Hematopoietic multipotent progenitor cell treated with erythropoietin and hydrocortisone succinate and interleukin-3 and kit ligand, for 15 days (in vitro differentiated cells): ENCODE measurements at regions not wholly inside any gene's neighbourhood (a gene's known extent, or its start where the extent isn't known, plus 50 kb on each side); places are given as distances from the start of the nearest gene placed in this dataset.

Experiments
- DNase-seq: peaks from one replicate; pipeline ENCODE4 v3.0.0-alpha.2; 2015; ENCODE audit warnings: low spot score

DNA sequence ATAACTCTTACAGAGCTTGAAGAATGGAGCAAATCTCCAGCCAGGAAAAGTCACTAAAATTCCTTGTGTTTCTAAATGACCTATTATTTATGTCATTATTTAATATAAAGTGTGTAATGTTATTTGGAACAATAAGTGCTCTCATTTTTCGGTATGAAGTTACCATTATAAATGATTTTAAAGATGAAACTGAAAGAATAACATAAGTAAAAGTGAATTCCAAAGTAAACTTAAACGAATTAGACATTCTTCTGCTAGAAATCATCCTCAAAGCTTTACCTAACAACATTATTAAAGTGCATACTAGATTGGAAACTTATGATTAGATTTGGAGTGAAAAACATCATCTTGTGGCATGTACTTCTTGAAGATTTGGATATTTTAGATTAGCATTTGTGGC, 897.2 kb upstream of the CDH2 start:
- DNase-seq: no peak

GRCh38 chr18:29071869-29072268, 894.9 kb upstream of the CDH2 start:
- no peak for DNase-seq

DNA sequence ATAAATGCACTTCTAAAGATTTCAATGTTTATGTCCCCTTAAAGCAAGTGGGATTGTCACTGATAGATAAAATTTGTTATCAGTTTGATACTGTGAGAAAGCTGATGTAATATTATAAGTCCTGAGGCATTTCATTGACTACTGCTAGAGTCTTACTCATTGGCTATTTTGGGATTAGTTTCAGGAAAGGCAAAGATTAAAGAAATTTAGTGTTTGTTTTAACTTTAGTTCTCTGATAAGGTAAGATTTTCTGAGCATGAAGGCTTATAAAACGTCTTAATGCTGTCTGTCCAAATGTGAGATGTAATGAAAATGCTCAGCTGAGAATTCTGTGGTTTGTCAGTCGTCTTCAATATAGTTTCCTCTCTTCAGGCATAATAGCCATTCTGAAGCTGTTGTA, 886.4 kb upstream of the CDH2 start:
- no peak for DNase-seq

GRCh38 chr18:29062921-29063320, 886.0 kb upstream of the CDH2 start:
- DNase-seq: no peak

- DNase-seq: no peak
Observed at GRCh38 chr18:29060349-29060748, 883.4 kb upstream of the CDH2 start.

DNA sequence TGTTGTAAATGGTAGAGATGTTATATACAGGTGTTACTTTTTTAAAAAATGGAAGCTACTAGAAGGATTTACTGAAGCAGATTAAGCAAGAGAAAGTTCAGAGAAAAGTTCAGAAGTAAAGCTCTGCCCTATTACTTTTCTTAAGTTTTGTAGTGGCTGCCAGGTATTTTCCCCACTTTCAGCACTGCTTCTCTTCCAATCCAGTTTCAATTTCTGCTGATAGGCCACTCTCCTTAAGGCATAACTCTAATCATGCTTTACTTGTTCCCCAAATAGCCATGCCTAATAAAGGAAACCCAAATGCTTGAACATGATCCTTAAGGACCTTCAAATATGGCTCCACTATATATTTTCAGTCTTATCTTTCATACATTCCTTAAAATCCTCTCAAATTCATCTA, 880.8 kb upstream of the CDH2 start:
- no peak for DNase-seq

- no peak for DNase-seq
Observed at GRCh38 chr18:29056800-29057199, 879.9 kb upstream of the CDH2 start.

GRCh38 chr18:29041976-29042375, 865.0 kb upstream of the CDH2 start:
- no peak for DNase-seq

- no peak for DNase-seq
Observed at GRCh38 chr18:29034113-29034856, 857.4 kb upstream of the CDH2 start.

GRCh38 chr18:29028560-29028959, 851.6 kb upstream of the CDH2 start:
- no peak for DNase-seq

DNA sequence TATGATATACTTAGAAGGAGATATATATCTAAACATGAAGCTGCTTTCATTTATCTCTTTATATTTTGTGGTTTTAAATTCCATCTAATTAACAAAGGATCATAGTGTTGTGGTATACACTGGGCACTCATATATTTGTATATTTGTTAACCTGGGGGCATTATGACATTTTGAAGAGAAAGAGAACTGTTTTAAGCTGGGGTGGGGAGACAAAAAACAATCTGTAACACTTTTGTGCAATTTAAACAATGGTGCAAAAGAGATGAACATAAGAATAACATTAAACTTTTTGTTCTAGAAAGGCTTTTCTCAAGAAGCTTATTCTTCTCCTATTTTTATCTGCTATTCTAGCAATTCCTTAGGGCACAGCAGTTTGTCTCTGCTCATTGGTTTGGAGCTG, 842.0 kb upstream of the CDH2 start:
- no peak for DNase-seq

DNA sequence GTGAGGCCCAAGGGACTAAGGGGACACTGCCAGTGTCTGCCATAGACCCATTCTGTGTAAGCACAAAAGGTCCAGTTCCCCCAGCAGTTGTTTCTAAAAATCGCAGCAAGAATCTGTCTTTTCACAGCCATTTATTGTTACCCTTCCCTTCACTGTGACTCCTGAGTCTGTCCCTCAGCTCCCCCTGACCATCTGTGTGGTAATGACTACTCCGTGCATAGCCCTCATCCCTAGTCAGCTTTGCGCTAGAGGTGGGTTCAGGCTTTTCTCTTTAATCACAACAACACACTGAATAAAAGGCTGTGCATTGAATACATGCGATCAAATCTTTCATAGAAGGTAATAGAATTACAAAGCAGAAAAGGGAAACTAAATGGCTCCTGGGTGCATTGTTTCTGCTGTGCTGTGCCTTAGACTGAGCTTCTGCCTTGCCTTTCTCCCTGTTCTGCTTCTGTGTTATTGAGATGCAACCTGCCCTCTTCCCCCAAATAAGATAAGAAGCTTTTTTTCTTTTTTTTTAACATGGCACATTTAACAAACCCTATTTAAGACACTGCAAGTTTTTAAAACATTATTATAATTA, 836.0 kb upstream of the CDH2 start:
- DNase-seq: no peak

DNA sequence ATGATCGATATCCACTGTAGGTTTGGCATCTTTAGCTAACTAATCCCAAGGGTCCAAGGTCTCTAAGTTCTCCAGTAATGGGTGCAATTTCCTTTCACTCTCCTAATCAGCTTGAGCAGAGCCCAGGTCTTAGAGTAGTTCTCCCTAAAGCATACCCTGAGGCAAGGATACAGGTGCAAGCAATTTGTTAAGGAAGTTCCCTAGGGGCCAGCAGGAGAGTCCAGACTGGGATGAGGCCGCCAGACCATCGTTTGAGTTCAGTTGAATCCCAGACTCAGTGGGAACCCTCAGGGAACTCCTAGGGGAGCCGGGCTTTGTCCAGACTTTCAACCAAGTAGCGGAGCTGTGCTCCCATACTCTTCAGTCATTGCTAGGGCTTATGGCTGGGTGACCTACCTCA, 835.4 kb upstream of the CDH2 start:
- DNase-seq: no peak

DNA sequence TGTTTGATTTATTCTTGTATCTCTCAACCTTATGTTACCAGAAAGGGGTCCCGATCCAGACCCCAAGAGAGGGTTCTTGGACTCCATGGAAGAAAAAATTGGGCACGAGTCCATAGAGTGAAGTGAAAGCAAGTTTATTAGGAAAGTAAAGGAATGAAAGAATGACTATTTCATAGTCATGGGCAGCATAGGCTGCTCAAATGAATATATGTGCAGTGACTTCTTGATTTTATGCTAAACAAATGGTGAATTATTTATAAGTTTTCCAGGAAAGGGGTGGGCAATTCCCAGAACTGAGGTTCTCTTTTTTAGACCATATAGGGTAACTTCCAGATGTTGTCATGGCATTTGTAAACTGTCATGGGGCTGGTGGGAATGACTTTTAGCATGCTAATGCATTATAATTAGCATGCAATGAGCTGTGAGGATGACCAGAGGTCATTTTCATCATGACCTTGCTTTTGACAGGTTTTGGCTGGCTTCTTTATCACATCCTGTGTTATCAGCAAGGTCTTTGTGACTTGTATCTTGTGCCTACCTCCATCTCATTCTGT, 832.4 kb upstream of the CDH2 start:
- DNase-seq: no peak

DNA sequence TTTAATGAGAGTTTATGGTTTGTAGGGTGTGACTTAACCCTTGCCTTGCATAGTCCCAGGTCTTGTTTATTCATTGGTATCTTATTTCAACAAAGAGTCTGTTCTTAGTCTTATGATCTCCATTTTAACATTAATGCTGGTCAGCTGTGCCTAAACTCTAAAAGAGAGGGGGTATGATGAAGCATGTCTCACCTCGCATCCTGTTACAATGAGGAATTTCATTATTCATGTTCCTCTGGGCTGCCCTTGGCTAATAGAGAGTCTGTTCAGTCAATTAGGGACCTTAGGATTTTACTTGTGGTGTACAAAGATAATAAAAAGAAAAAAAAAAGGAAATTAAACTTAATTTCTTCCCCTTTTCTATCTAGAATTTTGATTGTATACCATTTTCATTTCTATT, 831.9 kb upstream of the CDH2 start:
- no peak for DNase-seq

DNA sequence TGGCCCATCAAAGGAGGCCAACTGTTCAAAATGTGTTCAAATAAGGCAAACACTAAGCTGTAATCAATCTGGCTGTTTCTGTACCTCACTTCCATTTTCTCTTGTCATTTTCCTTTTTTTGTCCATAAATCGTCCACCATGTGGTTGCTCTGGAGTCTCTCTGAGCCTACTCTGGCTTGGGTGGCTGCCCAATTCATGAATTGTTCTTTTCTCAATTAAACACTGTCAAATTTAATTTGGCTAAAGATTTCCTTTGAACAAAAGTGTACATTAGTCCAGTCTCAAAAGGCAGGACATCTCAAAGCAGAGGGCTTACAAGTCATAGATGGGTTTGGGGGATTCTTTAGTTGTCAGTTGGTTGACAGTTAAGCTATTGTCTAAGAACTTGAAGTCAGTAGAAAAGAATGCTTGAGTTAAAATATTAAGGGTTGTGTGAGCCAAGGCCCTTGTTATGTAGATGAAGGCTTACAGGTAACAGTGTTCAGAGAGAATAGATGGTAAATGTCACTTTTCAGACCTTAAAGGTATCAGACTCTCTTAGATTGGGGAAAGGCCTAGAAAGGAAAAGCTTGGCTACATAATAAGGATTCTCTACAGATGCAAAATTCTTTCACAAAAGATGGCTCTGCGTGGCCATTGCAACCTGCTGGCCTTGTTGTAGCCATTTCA, 831.2 kb upstream of the CDH2 start:
- DNase-seq: no peak

- DNase-seq: no peak
Observed at GRCh38 chr18:29004921-29005320, 828.0 kb upstream of the CDH2 start.

DNA sequence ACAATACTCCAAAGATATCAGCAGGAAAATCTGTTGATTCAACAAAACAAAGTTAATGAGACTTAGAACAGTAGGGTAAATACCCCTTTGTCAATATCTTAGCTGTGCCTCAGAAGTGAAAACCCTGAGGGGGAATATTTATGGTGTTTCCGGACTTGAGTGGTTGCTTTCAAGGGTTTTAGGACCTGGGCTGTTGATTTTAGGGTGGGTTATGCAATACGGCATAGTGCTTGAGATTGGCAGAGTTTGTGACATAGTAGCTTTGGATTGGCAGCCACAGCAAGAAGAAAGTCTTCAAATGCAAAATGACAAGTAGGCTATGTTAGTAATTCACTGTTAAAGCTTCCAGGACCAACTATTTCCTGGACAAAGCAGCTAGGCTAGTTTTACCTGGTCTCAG, 826.3 kb upstream of the CDH2 start:
- no peak for DNase-seq

DNA sequence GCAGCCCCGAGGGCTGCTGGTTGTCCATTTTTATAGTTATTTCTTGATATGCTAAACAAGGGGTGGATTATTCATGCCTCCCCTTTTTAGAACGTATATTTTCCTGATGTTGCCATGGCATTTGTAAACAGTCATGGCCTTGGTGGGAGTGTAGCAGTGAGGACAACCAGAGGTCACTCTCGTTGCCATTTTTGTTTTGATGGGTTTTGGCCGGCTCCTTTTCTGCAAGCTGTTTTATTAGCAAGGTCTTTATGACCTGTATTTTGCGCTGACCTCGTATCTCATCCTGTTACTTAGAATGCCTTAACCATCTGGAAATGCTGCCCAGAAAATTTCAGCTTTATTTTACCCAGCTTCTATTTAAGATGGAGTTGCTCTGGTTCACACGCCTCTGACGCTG, 825.8 kb upstream of the CDH2 start:
- DNase-seq: no peak

GRCh38 chr18:28999726-29000125, 822.8 kb upstream of the CDH2 start:
- no peak for DNase-seq

DNA sequence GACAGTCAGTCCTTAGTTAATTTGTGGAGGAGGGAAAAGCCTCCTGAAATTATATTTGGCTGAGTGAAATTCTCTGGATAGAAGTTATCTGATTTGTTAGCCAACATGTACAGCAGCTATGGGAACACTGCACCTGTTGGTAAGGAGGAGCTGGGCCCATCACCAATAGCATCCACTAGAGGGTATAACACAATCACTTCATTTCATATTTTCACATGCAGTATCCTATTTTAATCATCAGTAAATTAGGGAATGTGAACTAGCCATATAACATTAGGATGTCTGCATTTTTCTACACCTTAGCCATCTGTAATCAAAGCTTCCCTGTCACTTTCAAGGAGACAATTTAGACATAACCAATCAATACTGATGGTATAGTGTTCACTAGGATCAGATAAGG, 818.4 kb upstream of the CDH2 start:
- DNase-seq: no peak

- no peak for DNase-seq
Observed at GRCh38 chr18:28984731-28985130, 807.8 kb upstream of the CDH2 start.

GRCh38 chr18:28974504-28974903, 797.6 kb upstream of the CDH2 start:
- no peak for DNase-seq
